ENCODE measurements at regions not wholly inside any gene's neighbourhood (a gene's known extent, or its start where the extent isn't known, plus 50 kb on each side); places are given as distances from the start of the nearest gene placed in this dataset.

DNA sequence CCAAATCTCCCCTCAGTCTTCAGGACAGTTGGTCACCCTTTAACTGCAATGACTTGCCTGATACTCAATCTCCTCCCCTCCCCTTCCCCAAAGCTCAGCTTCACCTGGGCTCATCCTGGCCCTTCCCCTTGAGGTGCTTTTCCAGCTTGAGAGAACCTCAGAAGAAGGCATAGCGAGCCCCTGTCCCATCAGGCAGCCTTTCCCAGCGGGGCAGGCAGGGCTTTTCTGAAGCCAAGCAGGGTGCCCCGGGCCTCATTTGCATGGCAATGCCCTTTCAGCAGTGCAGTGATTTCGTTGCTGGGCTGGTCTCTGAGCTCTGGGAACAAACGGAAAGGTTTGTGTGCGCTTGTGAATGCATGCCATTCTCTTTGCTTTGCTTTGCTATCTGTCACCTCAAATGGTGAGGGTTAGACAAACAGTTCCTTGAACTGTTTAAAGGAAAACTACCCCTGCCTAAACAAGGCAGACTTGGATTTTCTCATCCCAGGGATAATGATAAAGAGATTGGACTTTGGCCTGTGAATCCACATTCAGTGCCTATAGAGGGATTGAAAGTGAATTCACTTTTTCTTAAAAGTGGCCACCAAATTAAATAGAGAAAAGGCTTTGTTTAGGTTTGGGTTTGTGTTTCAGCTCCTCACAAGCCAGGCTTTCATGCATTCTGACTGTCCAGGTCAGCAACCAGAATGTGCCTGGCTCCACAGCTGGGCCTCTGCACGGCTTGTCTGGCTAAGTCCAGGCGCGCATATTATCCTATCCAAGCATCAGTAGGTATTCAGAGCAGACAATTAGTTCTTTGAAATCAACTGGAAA, 165.3 kb downstream of the ZNF608 start:
- Histone ChIP-seq H3K4me1 (ENCODE audit: control insufficient read depth in 1 of 2, insufficient read depth in 2 of 2, low read length in 2 of 2) (no peaks in the 10 kb centered on the region), H2AFZ (ENCODE audit: insufficient read depth, low read depth, low read length, poor library complexity, severe bottlenecking) (no peak overlapping the region), H3K4me2 (replicated peaks; ENCODE audit: extremely low read depth, low read length, poor library complexity, severe bottlenecking) (no peak overlapping the region), H4K20me1 (ENCODE audit: insufficient read depth, low read length) (no peaks in the 10 kb centered on the region), H3K4me3 (replicated peaks in 1 of 3; ENCODE audit: low read depth in 2 of 3, low read length in 3 of 3) (no peak overlapping the region), H3K79me2 (ENCODE audit: insufficient read depth, low read length) (no peaks in the 10 kb centered on the region), H3K27me3 (ENCODE audit: control insufficient read depth in 2 of 2, insufficient read depth in 2 of 2, low read length in 2 of 2) (no peaks in the 10 kb centered on the region), H3K9ac (ENCODE audit: insufficient read depth, low read length, poor library complexity, severe bottlenecking) (no peak overlapping the region), H3K36me3 (replicated peaks in 1 of 2; ENCODE audit: control insufficient read depth in 1 of 2, insufficient read depth in 2 of 2, low read length in 2 of 2) (no peaks in the 10 kb centered on the region), H3K27ac (ENCODE audit: low read depth in 1 of 2, low read length in 2 of 2) (no peak overlapping the region), H3K9me3 (replicated peaks in 1 of 2; ENCODE audit: control insufficient read depth in 1 of 2, insufficient read depth in 1 of 2, low read length in 2 of 2) (peaks cover 0 to 8% of the 10 kb centered on the region in 2 donors)
- WGBS (ENCODE audit: insufficient coverage): 86% methylated on average over 7 of the region's 9 CpGs
- TF ChIP-seq CTCF (IDR thresholded peaks at IDR 0.05): no peak
- H3K4me1 Mint-ChIP-seq: peaks cover 6% of the 10 kb centered on the region
- H3K36me3 Mint-ChIP-seq: no peaks in the 10 kb centered on the region
- intact Hi-C loops (cut with micrococcal nuclease): no loop called here
- no peak overlapping the region for H3K27ac Mint-ChIP-seq
- no peak overlapping the region for H3K4me3 Mint-ChIP-seq
- peaks cover 0 to 8% (median 6%) of the 10 kb centered on the region in 7 donors for H3K9me3 Mint-ChIP-seq
- H3K27me3 Mint-ChIP-seq (ENCODE audit: low read depth in 3 of 3): peaks cover 0 to 8% (median 3%) of the 10 kb centered on the region in 3 donors
- no peak for DNase-seq

- Histone ChIP-seq H4K20me1 (ENCODE audit: insufficient read depth, low read length) (no peaks in the 10 kb centered on the region), H3K9me3 (replicated peaks in 1 of 2; ENCODE audit: control insufficient read depth in 1 of 2, insufficient read depth in 1 of 2, low read length in 2 of 2) (peaks cover 0 to 6% of the 10 kb centered on the region in 2 donors), H3K36me3 (replicated peaks in 1 of 2; ENCODE audit: control insufficient read depth in 1 of 2, insufficient read depth in 2 of 2, low read length in 2 of 2) (no peaks in the 10 kb centered on the region), H2AFZ (ENCODE audit: insufficient read depth, low read depth, low read length, poor library complexity, severe bottlenecking) (no peak overlapping the region), H3K27me3 (ENCODE audit: control insufficient read depth in 2 of 2, insufficient read depth in 2 of 2, low read length in 2 of 2) (no peaks in the 10 kb centered on the region), H3K4me2 (replicated peaks; ENCODE audit: extremely low read depth, low read length, poor library complexity, severe bottlenecking) (no peak overlapping the region), H3K4me1 (ENCODE audit: control insufficient read depth in 1 of 2, insufficient read depth in 2 of 2, low read length in 2 of 2) (no peaks in the 10 kb centered on the region), H3K27ac (ENCODE audit: low read depth in 1 of 2, low read length in 2 of 2) (no peak overlapping the region), H3K4me3 (replicated peaks in 1 of 3; ENCODE audit: low read depth in 2 of 3, low read length in 3 of 3) (no peak overlapping the region), H3K9ac (ENCODE audit: insufficient read depth, low read length, poor library complexity, severe bottlenecking) (no peak overlapping the region), H3K79me2 (ENCODE audit: insufficient read depth, low read length) (no peaks in the 10 kb centered on the region)
- H3K9me3 Mint-ChIP-seq: peaks cover 0 to 6% (median 5%) of the 10 kb centered on the region in 7 donors
- peaks cover 6% of the 10 kb centered on the region for H3K4me1 Mint-ChIP-seq
- WGBS (ENCODE audit: insufficient coverage): 100% methylated on average over 3 of the region's 6 CpGs
- no peak overlapping the region for H3K4me3 Mint-ChIP-seq
- no peak for DNase-seq
- H3K27me3 Mint-ChIP-seq (ENCODE audit: low read depth in 3 of 3): peaks cover 0 to 8% (median 3%) of the 10 kb centered on the region in 3 donors
- H3K27ac Mint-ChIP-seq: no peak overlapping the region
- H3K36me3 Mint-ChIP-seq: no peaks in the 10 kb centered on the region
- intact Hi-C loops (cut with micrococcal nuclease): no loop called here
- TF ChIP-seq CTCF (IDR thresholded peaks at IDR 0.05): no peak
These were observed 165.9 kb downstream of the ZNF608 start for GRCh38 chr5:124580512-124580911.

Data from CD14-positive monocyte (primary cell).